K562 (cell line): ENCODE measurements at regions not wholly inside any gene's neighbourhood (a gene's known extent, or its start where the extent isn't known, plus 50 kb on each side); places are given as distances from the start of the nearest gene placed in this dataset.

Source experiments
- ATAC-seq: fragments of 200-7000 bp; cut with Tn5 transposase; 3 replicates; pipeline ENCODE4 v1.9.1; 2020; ENCODE audit warnings: moderate library complexity
- BruUV-seq: library from RNA; stranded (reverse); fragments of 400-500 nt; replicated peaks from 2 replicates; lab custom pipeline; 2021; lab: Mats Ljungman, UMichigan
- CTCF ChIA-PET: fragments of 300-600 bp; formaldehyde crosslinking; extraction: SDS; loops from one replicate; lab custom pipeline; 2021; ENCODE audit warnings: low intra/inter-chr PET ratio; lab: Yijun Ruan, JAX
- POLR2A ChIA-PET: fragments of 300-600, 350-650 bp; sonication (Branson Sonifier 250); formaldehyde crosslinking; extraction: SDS; loops from one replicate; lab custom pipeline; 2021; ENCODE audit warnings: antibody characterized with exemption, inconsistent platforms; lab: Yijun Ruan, JAX
- DNase-seq, 4 experiments: peaks; one replicate each; pipeline versions ENCODE4 v3.0.0 to v3.0.0-alpha.2; 2011 to 2018; ENCODE audit warnings: low spot score in 3 of 4, mixed read lengths in 3 of 4; ENCODE audit errors: extremely low read depth in 1 of 4
- FAIRE-seq: peaks from 2 replicates; lab custom pipeline; 2011; peaks lifted over from hg19 to GRCh38; lab: Jason Lieb, UNC
- H2AFZ ChIP-seq: 2 replicates; pipeline ENCODE4 v1.6.0; 2011; ENCODE audit warnings: low read depth, low read length, control low read depth, inconsistent platforms
- H3K27ac ChIP-seq: fragments of 200-600 bp; 3 replicates; pipeline ENCODE4 v1.8.0; 2011; ENCODE audit warnings: low read depth, mild to moderate bottlenecking, control low read depth, inconsistent platforms, low read length, moderate library complexity, mixed read lengths; ENCODE audit errors: extremely low read depth
- H3K27me3 ChIP-seq, 2 experiments: fragments of 300-600 bp in 1 of 2; 2 replicates in 1 of 2; 3 replicates in 1 of 2; pipeline versions ENCODE4 v1.6.0 to v1.8.0; 2011; ENCODE audit warnings: inconsistent platforms in 2 of 2, low read length in 2 of 2, mild to moderate bottlenecking in 1 of 2, mixed read lengths in 1 of 2, moderate library complexity in 1 of 2; ENCODE audit not compliant: control insufficient read depth in 2 of 2, insufficient read depth in 2 of 2
- H3K36me3 ChIP-seq: fragments of 300-600 bp; 3 replicates; pipeline ENCODE4 v1.8.0; 2011; ENCODE audit warnings: mild to moderate bottlenecking, low read length, inconsistent platforms; ENCODE audit not compliant: control insufficient read depth, insufficient read depth
- H3K4me1 ChIP-seq, 2 experiments: fragments of 200-600 bp in 1 of 2; replicated peaks in 1 of 2; 2 replicates in 1 of 2; 3 replicates in 1 of 2; pipeline versions ENCODE4 v1.5.1 to v1.8.0; 2011; ENCODE audit warnings: inconsistent platforms in 2 of 2, low read length in 2 of 2, mild to moderate bottlenecking in 1 of 2, mixed read lengths in 1 of 2, moderate library complexity in 1 of 2; ENCODE audit not compliant: control insufficient read depth in 2 of 2, insufficient read depth in 2 of 2
- H3K4me2 ChIP-seq: 2 replicates; pipeline ENCODE4 v1.6.1; 2011; ENCODE audit warnings: low read length, control low read depth, inconsistent platforms, mixed read lengths; ENCODE audit not compliant: insufficient read depth
- H3K4me3 ChIP-seq: fragments of 200-600 bp; sonication (generic), shearing (Covaris generic); 2 replicates; pipeline ENCODE4 v1.5.1; 2016; ENCODE audit warnings: control low read depth, inconsistent platforms
- H3K79me2 ChIP-seq: fragments of 200-600 bp; 3 replicates; pipeline ENCODE4 v1.8.0; 2011; ENCODE audit warnings: low read length, inconsistent platforms; ENCODE audit not compliant: control insufficient read depth, insufficient read depth
- H3K9ac ChIP-seq, 2 experiments: 2 replicates each; pipeline versions ENCODE4 v1.6.0 to v1.6.1; 2011; ENCODE audit warnings: low read depth in 2 of 2, low read length in 2 of 2, control low read depth in 1 of 2, inconsistent platforms in 1 of 2, mild to moderate bottlenecking in 1 of 2, mixed read lengths in 1 of 2; ENCODE audit not compliant: insufficient read depth in 1 of 2
- H3K9me1 ChIP-seq: one replicate; pipeline ENCODE4 v1.6.0; 2011; ENCODE audit warnings: inconsistent platforms, mild to moderate bottlenecking, low read length, moderate library complexity; ENCODE audit not compliant: control insufficient read depth, insufficient read depth
- H3K9me3 ChIP-seq: replicated peaks from 2 replicates; pipeline ENCODE4 v1.5.1; 2011; ENCODE audit warnings: low read depth, low read length, inconsistent platforms; ENCODE audit not compliant: control insufficient read depth, insufficient read depth
- H4K20me1 ChIP-seq: replicated peaks from 2 replicates; pipeline ENCODE4 v1.6.1; 2011; ENCODE audit warnings: low read length, inconsistent platforms, mixed read lengths; ENCODE audit not compliant: control insufficient read depth, insufficient read depth
- ATF4 ChIP-seq: fragments of 450-650 bp; formaldehyde crosslinking; IDR thresholded peaks from 2 replicates; pipeline ENCODE4 v1.4.0; 2022; ENCODE audit warnings: mild to moderate bottlenecking, moderate library complexity
- ATF7 ChIP-seq: fragments of 450-650 bp; IDR thresholded peaks from 2 replicates; pipeline ENCODE4 v1.7.1; 2014; ENCODE audit warnings: mild to moderate bottlenecking, moderate library complexity
- ELF1 ChIP-seq: fragments of 200-800 bp; sonication (Bioruptor generic); IDR thresholded peaks from 2 replicates; pipeline ENCODE4 v1.6.1; 2016; ENCODE audit warnings: missing genetic modification characterization, missing compliant biosample characterization
- FOXJ2 ChIP-seq: fragments of 200-800 bp; sonication (Bioruptor generic); IDR thresholded peaks from 2 replicates; pipeline ENCODE4 v1.6.1; 2016; ENCODE audit warnings: missing genetic modification characterization, missing compliant biosample characterization
- GTF2A2 ChIP-seq: IDR thresholded peaks from 2 replicates; pipeline ENCODE4 v1.6.1; 2016; ENCODE audit warnings: mild to moderate bottlenecking, missing genetic modification characterization, missing compliant biosample characterization
- MEF2A ChIP-seq: IDR thresholded peaks from 2 replicates; pipeline ENCODE4 v1.6.1; 2011; ENCODE audit warnings: low read depth, mild to moderate bottlenecking, low read length, moderate library complexity; ENCODE audit not compliant: control insufficient read depth
- SRF ChIP-seq, 2 experiments: fragments of 250-450, 450-650 bp in 1 of 2; sonication (Bioruptor Pico) in 1 of 2; sonication (generic) in 1 of 2; formaldehyde crosslinking; IDR thresholded peaks; 2 replicates each; pipeline versions ENCODE4 v1.5.0 to v1.5.1; 2020 to 2022; ENCODE audit warnings: mild to moderate bottlenecking in 1 of 2, missing genetic modification reagents in 1 of 2
- TAL1 ChIP-seq: fragments of 450-650 bp; IDR thresholded peaks from 2 replicates; pipeline ENCODE4 v1.6.1; 2016; ENCODE audit warnings: mild to moderate bottlenecking
- TARDBP ChIP-seq: fragments of 450-650 bp; IDR thresholded peaks from 2 replicates; pipeline ENCODE4 v1.6.1; 2016
- THRAP3 ChIP-seq: fragments of 450-650 bp; IDR thresholded peaks from 2 replicates; pipeline ENCODE4 v1.6.1; 2016; ENCODE audit warnings: mild to moderate bottlenecking, inconsistent platforms, borderline replicate concordance
- ZBTB7A ChIP-seq: IDR thresholded peaks from 2 replicates; pipeline ENCODE4 v1.6.1; 2011; ENCODE audit warnings: low read depth, mild to moderate bottlenecking, low read length, moderate library complexity, borderline replicate concordance; ENCODE audit not compliant: control insufficient read depth
- ZNF212 ChIP-seq: fragments of 450-650 bp; formaldehyde crosslinking; IDR thresholded peaks from 2 replicates; pipeline ENCODE4 v1.4.0; 2020; ENCODE audit warnings: mild to moderate bottlenecking
- ZNF282 ChIP-seq: sonication (generic); formaldehyde crosslinking; IDR thresholded peaks from 2 replicates; pipeline ENCODE4 v1.8.1; 2023; ENCODE audit warnings: missing genetic modification reagents
- ZNF3 ChIP-seq: fragments of 250-450 bp; sonication (Bioruptor Pico); IDR thresholded peaks from 2 replicates; pipeline ENCODE4 v1.5.0; 2021; ENCODE audit warnings: mild to moderate bottlenecking, moderate library complexity
- ZNF77 ChIP-seq: fragments of 250-450 bp; sonication (Bioruptor Pico); IDR thresholded peaks from 2 replicates; pipeline ENCODE4 v1.5.0; 2020
- WGBS: fragments of 100-300 bp; shearing (Covaris generic); methylation state at CpG from one replicate; pipeline ENCODE4 v1.1.6; 2016; ENCODE audit warnings: low coverage, mixed read lengths; ENCODE audit not compliant: insufficient coverage; ENCODE audit errors: missing lambda C conversion rate; 5-methylcytosine and 5-hydroxymethylcytosine counted together
- in situ Hi-C: fragments of 300-500 bp; cut with MboI; formaldehyde crosslinking; loops from 4 replicates; pipeline ENCODE4 v1.15.0; 2018; ENCODE audit warnings: inconsistent platforms, mixed read lengths
- intact Hi-C: fragments of 100-400 bp; cut with micrococcal nuclease; formaldehyde crosslinking; loops from 2 replicates; pipeline ENCODE4 v1.14.2; 2022
- TF ChIP-seq, protein P1 (sequence below): IDR thresholded peaks from 2 replicates; pipeline ENCODE4 v1.6.1; 2011; ENCODE audit warnings: borderline replicate concordance, low read depth, mild to moderate bottlenecking, moderate library complexity, low read length; ENCODE audit not compliant: insufficient read depth, poor library complexity, severe bottlenecking
- TF ChIP-seq, protein P2 (sequence below): fragments of 250-450 bp; sonication (Bioruptor Pico); IDR thresholded peaks from 2 replicates; pipeline ENCODE4 v1.6.1; 2021; ENCODE audit warnings: mild to moderate bottlenecking
- TF ChIP-seq, protein P3 (sequence below): fragments of 250-450 bp; sonication (Bioruptor Pico); IDR thresholded peaks from 2 replicates; pipeline ENCODE4 v1.8.0; 2021; ENCODE audit warnings: moderate library complexity, mild to moderate bottlenecking, inconsistent platforms

- no peak for TF ChIP-seq SRF (CRISPR knock-in tag; IDR thresholded peaks at IDR 0.05)
- no peak for TF ChIP-seq GTF2A2
- TF ChIP-seq ZBTB7A, result no peak
- TF ChIP-seq ZNF3, result no peak
- TF ChIP-seq, protein P1, sequence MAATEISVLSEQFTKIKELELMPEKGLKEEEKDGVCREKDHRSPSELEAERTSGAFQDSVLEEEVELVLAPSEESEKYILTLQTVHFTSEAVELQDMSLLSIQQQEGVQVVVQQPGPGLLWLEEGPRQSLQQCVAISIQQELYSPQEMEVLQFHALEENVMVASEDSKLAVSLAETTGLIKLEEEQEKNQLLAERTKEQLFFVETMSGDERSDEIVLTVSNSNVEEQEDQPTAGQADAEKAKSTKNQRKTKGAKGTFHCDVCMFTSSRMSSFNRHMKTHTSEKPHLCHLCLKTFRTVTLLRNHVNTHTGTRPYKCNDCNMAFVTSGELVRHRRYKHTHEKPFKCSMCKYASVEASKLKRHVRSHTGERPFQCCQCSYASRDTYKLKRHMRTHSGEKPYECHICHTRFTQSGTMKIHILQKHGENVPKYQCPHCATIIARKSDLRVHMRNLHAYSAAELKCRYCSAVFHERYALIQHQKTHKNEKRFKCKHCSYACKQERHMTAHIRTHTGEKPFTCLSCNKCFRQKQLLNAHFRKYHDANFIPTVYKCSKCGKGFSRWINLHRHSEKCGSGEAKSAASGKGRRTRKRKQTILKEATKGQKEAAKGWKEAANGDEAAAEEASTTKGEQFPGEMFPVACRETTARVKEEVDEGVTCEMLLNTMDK, result no peak
Observed at GRCh38 chr3:178156301-178156700, 379.9 kb upstream of the KCNMB2 start (continued).

- Histone ChIP-seq H3K27me3 (no peaks in the 10 kb centered on the region), H2AFZ (no peak overlapping the region), H3K36me3 (no peaks in the 10 kb centered on the region), H3K9me3 (no peaks in the 10 kb centered on the region), H3K79me2 (no peaks in the 10 kb centered on the region), H3K4me2 (no peak overlapping the region), H3K9me1 (no peaks in the 10 kb centered on the region), H3K27ac (no peak overlapping the region), H3K9ac (no peak overlapping the region), H4K20me1 (no peaks in the 10 kb centered on the region), H3K4me3 (no peak overlapping the region), H3K4me1 (peaks cover 0 to 8% of the 10 kb centered on the region in 2 experiments; a peak in 2 of 5 replicates)
- DNase-seq, result no peak
- TF ChIP-seq, protein P2, sequence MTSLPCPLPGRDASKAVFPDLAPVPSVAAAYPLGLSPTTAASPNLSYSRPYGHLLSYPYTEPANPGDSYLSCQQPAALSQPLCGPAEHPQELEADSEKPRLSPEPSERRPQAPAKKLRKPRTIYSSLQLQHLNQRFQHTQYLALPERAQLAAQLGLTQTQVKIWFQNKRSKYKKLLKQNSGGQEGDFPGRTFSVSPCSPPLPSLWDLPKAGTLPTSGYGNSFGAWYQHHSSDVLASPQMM (CRISPR knock-in tag), result no peak
- TF ChIP-seq ZNF77 (CRISPR knock-in tag), result no peak
- no peak for TF ChIP-seq MEF2A
- no peak for TF ChIP-seq ATF7
- TF ChIP-seq TAL1, result no peak
- no peak for TF ChIP-seq ZNF212 (CRISPR knock-in tag)
- no peak for TF ChIP-seq THRAP3
- TF ChIP-seq ATF4 (CRISPR knock-in tag), result no peak
- TF ChIP-seq, protein P3, sequence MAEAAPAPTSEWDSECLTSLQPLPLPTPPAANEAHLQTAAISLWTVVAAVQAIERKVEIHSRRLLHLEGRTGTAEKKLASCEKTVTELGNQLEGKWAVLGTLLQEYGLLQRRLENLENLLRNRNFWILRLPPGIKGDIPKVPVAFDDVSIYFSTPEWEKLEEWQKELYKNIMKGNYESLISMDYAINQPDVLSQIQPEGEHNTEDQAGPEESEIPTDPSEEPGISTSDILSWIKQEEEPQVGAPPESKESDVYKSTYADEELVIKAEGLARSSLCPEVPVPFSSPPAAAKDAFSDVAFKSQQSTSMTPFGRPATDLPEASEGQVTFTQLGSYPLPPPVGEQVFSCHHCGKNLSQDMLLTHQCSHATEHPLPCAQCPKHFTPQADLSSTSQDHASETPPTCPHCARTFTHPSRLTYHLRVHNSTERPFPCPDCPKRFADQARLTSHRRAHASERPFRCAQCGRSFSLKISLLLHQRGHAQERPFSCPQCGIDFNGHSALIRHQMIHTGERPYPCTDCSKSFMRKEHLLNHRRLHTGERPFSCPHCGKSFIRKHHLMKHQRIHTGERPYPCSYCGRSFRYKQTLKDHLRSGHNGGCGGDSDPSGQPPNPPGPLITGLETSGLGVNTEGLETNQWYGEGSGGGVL (CRISPR knock-in tag), result no peak
- TF ChIP-seq ZNF282 (CRISPR knock-in tag), result no peak
- no peak for TF ChIP-seq ELF1
- TF ChIP-seq TARDBP, result no peak
- TF ChIP-seq FOXJ2 (tag), result no peak
- intact Hi-C loops (no loop called here), in situ Hi-C loops (no loop called here)
- BruUV-seq, result no TSS peak
- 44% methylated on average over 2 of the region's 2 CpGs for WGBS
- no peak for ATAC-seq
- ChIA-PET CTCF (no interaction called here), POLR2A (no interaction called here)
- FAIRE-seq, result no peak
Observed at GRCh38 chr3:178159691-178160220, 376.5 kb upstream of the KCNMB2 start.
